Pons (tissue), 1 donor: ENCODE measurements at regions not wholly inside any gene's neighbourhood (a gene's known extent, or its start where the extent isn't known, plus 50 kb on each side); places are given as distances from the start of the nearest gene placed in this dataset.

Source experiments
- DNase-seq: peaks from one replicate; pipeline ENCODE4 v3.0.0-alpha.2; 2016; ENCODE audit warnings: low spot score

DNA sequence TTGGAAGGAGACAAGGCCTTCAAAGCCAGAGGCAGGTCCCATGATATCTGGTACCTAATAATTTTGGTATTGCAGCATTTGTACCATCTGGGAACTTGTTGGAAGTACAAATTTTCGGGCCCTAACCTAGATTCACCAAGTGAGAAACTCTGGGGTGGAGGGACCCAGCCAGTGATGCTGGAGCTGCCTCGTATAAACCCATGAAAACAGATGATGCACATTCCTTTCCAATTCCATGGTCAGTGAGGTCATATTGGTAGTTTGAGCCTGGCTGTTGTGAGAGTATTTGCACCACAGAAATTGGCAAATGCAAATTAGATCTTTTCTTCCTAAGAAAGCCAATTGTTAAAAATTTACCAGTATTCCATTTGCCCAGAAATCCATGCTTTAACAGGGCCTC, 269.6 kb upstream of the PLXNA2 start:
- DNase-seq = no peak

DNA sequence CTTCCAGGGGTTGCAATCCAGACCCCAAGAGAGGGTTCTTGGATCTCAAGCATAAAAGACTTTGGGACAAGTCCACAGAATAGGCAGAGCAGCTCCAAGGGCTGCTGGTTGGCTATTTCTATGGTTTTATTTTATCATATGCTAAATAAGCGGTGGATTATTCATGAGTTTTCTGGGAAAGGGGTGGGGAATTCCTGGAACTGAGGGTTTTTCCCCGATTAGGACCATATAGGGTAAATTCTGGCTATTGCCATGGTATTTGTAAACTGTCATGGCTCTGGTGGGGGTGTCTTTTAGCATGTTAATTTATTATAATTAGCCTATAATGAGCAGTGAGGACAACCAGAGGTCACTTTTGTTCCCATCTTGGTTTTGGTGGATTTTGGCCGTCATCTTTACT, 270.9 kb upstream of the PLXNA2 start:
- DNase-seq = no peak

DNA sequence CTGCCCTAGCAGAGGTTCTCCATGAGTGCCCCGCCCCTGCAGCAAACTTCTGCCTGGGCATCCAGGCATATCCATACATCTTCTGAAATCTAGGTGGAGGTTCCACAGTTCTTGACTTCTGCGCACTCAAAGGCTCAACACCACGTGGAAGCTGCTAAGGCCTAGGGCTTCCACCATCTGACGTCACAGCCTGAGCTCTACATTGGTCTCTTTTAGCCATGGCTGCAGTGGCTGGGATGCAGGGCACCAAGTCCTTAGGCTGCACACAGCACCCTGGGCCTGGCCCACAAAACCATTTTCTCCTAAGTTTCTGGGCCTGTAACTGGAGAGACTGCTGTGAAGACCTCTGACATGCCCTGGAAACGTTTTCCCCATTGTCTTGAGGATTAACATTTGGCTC, 272.6 kb upstream of the PLXNA2 start:
- no peak for DNase-seq

DNA sequence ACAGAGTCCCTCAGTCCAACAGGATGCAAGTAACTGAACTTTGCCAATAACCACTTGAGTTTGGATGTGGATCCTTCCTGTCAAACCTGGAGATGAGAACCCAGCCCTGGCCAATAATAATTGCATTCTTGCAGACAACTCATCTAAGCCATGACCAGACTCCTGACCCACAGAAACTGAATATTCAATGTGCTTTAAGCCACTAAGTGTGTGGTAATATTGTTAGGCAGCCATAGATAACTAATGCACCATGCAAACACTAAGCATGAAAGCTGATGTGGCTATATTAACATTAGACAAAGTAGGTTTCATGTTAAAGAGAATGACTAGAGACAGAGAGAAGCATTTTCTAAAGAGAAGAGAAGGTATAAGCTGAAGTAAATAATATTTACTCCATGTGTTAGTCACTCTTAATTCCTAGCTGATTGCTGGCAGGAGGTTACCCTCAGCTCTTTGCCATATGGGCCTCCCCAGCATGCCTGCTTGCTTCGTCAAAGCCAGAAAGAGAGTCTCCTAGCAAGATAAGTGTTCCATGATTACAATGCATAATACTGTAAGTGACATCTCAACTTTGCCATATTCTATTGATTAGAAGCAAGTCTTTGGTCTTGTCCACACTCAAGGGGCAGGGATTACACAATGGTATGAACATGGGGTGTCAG, 276.4 kb upstream of the PLXNA2 start:
- peak; percentile 6 for DNase-seq

DNA sequence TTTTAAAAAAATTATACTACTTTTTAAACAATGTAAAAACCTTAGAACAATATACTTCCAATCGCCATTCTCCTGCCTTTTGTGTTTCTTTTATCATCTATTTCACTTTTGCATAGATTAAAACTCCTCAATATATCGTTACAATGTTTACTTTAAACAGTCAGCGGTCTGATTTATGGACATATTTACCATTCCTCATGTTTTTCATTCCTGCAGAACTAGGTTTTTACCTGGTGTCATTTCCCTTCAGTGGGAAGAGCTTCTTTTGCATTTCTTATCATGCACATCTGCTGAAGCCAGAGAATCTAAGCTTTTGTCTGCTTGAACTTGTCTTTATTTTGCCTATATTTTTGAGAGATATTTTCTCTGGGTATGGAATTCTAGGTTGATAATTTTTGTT, 277.4 kb upstream of the PLXNA2 start:
- no peak for DNase-seq

DNA sequence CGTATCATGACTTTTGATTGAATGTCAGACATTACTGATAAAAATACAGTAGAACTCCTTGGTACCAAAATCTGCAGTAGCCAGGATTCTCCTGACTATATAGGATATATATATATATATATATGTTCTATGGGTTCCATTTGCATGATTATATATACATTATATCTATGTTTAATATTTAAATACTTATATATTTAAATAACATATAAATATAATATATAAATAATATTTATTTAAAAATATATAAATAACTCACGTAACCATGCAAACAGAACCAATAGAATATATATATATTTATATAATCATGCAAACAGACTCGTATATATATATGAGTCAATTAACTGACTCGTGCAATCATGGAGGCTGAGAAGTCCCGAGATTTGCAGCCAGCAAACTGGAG, 278.8 kb upstream of the PLXNA2 start:
- no peak for DNase-seq

DNA sequence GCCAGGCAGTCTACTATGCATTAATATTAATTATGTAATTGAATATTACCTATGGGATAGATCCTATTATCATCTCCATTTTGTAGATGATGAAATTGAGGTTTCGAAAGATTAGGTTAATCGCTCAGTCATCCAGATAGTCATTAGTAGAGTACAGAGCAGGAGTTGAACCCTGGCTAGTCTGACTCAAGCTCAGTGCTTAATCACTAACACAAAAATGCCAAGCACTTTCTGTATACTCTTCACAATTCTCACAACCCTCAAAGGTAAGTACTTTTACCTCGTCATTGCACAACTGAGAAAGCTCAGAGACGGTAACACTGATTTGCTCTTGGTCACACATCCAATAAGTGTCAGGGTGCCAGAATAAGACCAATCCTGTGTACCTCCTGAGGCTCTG, 280.2 kb upstream of the PLXNA2 start:
- DNase-seq = no peak

DNA sequence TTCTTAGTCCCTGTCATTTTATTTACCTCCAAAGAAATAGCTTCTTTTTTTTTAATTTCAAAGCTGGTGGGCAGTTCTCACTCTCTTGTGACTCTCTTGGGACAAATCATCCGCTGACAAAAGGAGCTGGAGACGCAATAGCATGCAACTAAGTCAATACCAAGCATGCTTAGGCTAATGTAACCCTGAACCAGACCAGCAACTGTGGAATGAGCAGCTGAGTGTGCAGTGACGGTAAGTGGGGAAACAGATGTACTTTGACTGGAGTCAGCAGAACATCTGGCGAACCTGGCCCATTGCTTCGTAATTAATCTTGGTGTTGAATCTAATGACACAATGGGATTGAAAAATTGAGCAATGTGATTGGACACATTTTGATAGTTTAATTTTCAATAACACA, 280.7 kb upstream of the PLXNA2 start:
- DNase-seq = no peak

DNA sequence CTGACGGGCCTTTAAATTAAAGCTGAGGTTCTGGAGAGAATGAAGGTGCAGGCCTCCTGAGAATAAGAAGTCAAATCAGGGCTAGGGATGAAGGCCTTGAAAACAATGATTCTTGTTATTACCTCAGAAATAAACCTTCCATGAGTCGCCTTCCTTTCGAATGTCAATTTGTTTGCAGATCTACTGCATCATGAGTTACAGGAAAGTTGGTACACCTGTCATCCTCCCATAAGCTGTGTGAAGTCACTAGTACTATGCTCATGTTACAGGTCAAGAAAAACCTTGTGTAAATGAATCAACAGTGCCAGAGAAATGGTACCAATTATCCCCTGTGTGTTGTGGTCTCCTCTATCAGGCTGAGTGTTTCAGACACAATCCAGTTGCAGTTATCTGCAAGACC, 281.2 kb upstream of the PLXNA2 start:
- DNase-seq = no peak

DNA sequence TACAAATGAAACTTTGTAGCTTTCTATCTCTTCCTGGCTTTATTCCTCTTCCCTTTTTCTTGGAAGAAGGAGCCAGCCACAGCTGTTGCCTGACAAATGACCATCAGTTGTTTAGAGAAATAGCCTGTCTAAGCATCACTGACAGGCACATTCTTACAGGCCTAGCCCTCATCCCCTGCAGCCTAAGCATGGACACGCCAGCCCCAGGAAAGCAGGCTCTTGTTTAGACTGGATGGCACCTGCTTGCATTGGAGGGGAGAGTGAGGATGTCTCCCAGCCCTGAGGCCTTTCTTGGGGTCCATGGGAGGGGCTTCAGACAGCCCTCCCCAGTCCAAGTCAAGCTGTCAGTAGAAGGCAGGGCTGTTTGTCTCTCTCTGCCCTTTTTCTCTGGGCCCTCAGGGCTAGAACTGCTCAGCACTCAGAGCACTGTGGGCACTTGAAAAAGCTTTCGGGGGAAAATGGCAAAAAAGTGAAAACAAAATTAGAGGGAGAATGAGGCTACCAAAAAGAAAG, 282.5 kb upstream of the PLXNA2 start:
- DNase-seq = no peak

DNA sequence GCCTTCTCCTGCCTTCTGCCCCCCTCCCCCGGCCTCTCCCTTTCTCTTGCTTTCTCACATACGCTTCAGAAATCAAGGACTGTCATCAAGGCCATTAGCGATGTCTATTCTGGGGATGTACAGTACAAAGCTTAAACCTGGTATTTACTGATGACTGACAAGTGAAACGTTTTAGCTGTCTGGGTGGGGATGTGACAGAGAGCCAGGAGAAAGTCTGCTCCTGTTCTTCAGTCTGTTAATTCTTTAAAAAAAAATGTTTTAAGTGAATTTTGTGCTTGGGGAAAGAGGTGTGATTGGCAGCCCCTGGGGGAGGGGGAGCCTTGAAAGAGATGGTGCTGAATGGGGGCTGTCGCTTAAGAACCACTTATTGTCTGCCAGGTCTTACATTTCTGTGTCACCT, 283.0 kb upstream of the PLXNA2 start:
- DNase-seq = no peak

DNA sequence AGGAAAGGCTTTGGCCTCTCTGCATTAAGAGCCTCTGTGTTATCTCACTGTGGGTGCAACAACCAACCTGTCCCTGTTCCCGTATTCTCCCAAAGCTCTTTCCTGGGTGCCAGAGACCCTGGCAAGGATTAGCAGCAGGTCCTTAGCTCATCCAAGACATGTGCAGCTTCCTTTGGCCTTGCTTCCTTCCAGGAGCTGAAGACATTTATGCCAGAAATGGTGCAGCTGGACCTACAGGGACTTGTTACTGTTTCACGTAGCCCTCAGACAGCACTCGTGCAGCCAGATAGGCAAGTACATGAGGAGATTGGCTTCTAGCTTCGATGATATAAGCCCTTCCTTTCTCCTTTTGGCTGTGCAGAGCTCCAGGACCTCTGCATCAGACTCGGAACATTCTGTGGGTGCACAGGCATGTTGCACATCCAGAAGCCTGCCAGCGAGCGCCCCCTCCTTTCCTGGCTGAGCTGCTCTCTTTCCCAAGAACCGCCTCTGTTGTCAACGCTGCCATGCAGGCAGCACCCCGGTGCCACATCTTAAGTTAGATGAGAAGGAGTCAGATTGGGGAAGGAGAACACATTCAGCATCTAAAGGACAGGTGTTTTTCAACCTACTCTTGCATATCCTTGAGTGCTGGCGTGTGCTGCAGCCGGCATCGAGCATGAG, 284.5 kb upstream of the PLXNA2 start:
- peak; percentile 3 for DNase-seq

DNA sequence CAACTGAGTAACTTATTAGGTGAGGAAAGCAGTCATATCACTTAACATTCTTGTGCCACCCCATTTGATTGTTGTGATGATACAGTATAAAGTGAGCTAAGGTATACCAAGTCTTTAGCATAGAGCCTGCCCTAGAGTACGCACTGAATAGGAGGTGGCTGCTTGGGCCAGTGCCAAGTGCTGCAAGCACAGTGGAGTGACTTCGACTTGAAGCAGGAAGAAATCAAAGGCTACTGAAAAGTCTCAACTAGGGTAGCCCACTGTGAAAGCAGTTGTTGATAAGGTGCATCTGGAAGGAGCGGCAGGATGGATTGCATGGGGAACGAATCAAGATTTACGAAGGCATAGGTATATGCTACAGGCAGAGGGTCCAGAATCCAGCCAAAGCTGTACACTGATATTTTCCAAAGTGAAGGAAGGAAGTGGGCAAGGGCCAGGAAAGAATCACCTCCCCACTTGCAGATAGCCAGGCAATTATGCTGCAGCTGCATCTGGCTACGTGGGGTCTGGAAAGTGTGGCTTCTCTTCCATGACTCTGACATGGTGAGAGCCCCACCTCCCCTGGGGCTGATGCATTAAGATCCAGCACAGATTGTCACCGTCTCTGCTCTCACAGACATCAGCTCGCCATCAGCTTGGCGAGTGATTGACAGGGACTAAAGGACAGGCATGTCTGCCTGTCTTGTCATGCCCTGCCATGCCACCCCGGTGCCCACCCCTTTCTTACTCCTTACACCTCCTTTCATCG, 287.0 kb upstream of the PLXNA2 start:
- DNase-seq = no peak

DNA sequence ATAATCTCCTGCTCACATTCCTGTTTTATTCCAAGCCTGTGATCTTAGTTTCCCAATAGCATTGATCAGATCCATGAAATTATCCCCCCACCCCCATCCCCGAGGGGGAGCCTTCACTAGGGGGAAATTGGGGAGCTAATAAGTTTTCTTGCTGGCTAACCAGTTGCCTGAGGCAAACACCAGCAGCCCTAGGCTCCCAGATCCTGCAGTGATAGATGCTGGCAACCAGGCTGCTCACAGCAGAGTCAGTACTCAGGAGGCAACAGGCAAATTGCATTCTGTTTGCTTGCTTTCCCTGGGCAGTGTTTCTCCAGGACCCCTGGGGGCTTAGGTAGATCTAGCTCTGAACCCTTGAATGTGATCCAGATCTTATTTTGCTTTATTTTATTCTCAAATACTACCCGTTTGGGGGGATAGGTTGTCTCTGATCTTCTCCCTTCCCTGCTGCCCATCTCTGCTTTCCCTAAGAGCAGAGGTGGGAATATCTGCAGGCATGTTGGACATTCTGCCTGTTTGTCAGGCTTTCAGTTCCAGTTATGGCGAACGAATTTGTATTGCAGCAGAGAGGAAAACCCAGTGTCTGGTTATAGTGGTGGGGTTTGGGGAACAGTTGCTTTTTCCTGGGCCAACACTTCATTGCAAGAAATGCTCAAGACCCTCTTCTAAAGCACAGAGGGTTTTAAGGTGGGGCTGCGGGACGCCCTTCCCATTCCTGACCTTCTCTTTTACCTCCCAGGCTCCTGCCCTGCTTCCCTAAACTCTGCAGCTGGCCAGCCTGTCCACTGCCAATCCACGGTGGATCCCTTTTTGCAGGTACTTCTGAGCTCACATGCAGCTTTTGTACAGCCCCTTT, 289.8 kb upstream of the PLXNA2 start:
- DNase-seq = no peak

DNA sequence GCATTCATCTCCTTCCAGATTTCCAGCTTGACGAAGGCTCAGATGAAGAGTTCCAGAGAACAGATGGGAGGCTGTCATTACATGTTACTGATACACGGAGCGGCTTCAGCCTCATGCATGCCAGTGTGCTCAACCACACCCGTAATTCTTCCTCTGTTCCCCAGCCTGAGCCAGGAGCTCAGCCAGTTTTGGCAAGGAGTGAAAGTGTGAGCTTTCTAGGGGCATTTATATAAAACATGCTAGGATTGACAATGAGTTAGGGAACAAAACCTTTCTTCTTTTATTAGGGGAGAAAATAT, 290.4 kb upstream of the PLXNA2 start:
- peak; percentile 6 for DNase-seq

DNA sequence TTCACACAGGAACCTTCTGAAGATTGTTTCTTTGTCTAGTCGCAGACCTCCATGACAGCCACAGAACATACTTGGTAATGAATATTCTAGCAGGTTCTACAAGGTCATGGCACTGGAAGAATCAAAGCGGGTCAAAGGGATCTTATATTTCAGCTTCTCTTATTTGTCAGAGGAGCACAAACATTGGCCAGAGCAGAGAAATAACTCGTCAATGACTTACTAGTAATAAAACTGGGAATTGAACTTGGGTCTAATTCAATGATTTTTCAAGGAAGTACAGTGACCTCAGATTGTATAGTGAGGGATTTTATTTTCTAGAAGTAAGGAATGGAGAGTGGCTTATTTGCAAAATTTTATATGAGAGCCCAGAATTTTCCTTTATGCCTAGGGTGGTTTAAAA, 290.8 kb upstream of the PLXNA2 start:
- DNase-seq = no peak

DNA sequence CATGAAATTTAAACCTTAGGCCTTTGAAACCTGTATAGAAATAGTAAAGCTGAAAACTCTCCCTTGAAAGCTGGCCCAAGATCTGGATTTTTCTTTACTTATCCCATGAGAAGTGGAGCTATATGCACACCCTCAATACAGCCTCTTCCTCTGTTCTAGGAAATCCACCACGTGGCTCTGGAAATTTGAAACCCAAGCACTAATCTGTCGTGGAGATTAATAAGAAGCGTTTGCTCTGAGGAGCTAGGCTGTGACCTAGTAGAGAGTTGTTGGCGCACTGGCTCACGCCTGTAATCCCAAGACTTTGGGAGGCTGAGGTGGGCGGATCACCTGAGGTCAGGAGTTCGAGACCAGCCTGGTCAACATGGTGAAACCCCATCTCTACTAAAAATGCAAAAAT, 291.3 kb upstream of the PLXNA2 start:
- no peak for DNase-seq

DNA sequence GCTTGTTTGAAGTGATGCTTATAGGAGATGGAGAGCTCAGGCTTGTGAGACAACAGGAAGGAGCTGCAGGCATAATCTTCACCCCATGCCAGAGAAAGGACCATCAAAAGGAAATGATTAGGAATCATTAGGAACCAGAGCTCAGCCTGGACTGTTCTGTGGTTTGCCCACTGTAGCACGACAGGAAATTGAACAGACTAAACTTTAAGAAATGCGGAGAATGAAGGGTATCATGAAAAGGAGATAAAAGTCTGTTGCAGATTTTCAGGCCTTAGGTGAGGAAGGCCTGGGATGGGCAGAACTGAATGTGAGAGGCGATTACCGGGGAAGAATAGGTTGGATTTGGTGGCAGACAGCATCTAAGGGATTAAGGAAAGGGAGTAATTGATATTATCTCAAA, 292.0 kb upstream of the PLXNA2 start:
- DNase-seq = no peak

DNA sequence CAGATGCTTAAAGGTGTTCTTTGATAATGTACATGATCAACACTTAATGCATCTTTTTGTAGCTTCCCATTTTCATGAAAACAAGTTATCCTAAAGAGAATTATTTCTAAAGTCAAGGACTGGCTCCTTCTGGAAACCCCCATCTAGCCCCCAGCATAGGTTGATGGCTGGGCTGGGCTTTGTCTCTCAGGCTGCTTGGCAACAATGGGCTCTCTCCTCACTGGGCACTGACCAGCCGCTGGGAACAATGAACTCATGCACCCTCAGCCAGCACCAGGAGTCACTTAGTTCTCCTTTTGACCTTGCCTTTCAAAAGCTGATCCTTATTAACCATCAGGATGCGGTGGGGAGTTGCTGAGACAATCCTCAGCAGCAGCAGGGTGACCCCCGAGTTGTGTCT, 293.0 kb upstream of the PLXNA2 start:
- no peak for DNase-seq

DNA sequence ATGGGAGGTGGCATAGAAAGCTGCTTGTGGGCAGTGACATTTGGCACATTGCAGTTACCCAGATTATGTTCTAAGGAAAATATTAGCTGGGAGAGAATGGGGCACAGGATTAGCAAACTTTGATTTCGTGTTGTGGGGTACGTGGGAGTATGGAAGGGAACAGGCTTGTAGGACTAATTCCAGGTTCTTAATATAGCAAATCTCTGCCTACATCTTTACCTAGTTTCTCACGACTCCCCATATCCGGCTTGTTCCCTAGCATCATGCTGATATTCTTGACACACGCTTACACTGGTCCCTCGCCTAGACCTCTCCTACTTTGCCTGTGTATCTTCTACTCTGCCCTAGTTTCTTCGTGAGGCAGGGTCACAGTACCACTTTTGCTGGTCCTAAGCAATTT, 293.9 kb upstream of the PLXNA2 start:
- DNase-seq = no peak

DNA sequence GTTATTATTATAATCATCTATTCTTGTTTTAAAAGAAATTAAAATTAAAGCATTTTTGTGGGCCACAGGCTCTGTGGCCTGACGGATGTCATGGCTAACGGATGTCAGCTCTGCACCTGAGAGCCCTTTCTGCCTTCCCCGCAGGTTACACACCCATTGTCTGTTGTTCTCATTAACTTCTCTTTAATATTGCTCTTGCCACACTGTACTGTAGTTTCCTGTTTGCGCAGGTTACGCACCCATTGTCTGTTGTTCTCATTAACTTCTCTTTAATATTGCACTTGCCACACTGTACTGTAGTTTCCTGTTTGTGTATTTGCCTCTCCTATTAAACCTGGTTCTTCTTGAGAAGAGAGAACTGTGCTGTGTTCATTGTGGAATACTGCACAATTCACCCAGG, 294.4 kb upstream of the PLXNA2 start:
- DNase-seq = no peak

DNA sequence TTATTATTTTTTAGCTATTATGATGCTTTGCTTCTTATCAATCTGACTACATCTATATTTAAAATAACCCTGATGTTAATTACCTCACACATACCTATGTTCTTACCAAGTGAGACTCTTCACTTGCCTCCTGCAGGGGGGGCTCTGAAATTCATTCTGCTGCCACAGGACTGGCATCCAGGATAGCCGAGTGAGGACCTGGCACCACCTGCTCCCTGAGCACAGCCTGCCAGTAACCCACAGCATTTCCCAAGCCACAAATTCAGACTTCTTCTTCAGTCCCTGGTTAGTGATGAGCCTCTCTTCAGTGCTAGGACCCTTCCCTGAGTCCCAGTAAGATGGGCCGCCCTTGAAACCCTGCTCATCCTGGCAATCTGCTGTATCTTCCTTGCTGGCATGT, 296.5 kb upstream of the PLXNA2 start:
- no peak for DNase-seq
